ENCODE measurements at regions not wholly inside any gene's neighbourhood (a gene's known extent, or its start where the extent isn't known, plus 50 kb on each side); places are given as distances from the start of the nearest gene placed in this dataset.

GRCh38 chr13:39250440-39250839 lies 212.2 kb downstream of the NHLRC3 start:
- TF ChIP-seq CTCF (IDR thresholded peaks at IDR 0.05): no peak
- no peak for TF ChIP-seq ZFX (IDR thresholded peaks at IDR 0.05; ENCODE audit: borderline replicate concordance)
